HEK293T (cell line): ENCODE measurements at regions not wholly inside any gene's neighbourhood (a gene's known extent, or its start where the extent isn't known, plus 50 kb on each side); places are given as distances from the start of the nearest gene placed in this dataset.

Experiments used
- BHLHE40 ChIP-seq: fragments of 450-650 bp; IDR thresholded peaks from 2 replicates; pipeline ENCODE4 v1.6.1; 2016; ENCODE audit warnings: mild to moderate bottlenecking, moderate library complexity, borderline replicate concordance
- CTBP1 ChIP-seq: fragments of 450-650 bp; IDR thresholded peaks from 2 replicates; pipeline ENCODE4 v1.6.1; 2016; ENCODE audit warnings: borderline replicate concordance
- ELF4 ChIP-seq: fragments of 450-650 bp; IDR thresholded peaks from 2 replicates; pipeline ENCODE4 v1.6.1; 2017; ENCODE audit warnings: antibody characterized with exemption
- NFRKB ChIP-seq: fragments of 450-650 bp; IDR thresholded peaks from 2 replicates; pipeline ENCODE4 v1.6.1; 2016; ENCODE audit warnings: mild to moderate bottlenecking, moderate library complexity
- PKNOX1 ChIP-seq: fragments of 450-650 bp; IDR thresholded peaks from 2 replicates; pipeline ENCODE4 v1.6.1; 2016
- SP1 ChIP-seq: fragments of 450-650 bp; IDR thresholded peaks from 2 replicates; pipeline ENCODE4 v1.6.1; 2017
- TARDBP ChIP-seq: fragments of 450-650 bp; IDR thresholded peaks from 2 replicates; pipeline ENCODE4 v1.6.1; 2016
- ZNF384 ChIP-seq: fragments of 450-650 bp; IDR thresholded peaks from 2 replicates; pipeline ENCODE4 v1.6.1; 2016

DNA sequence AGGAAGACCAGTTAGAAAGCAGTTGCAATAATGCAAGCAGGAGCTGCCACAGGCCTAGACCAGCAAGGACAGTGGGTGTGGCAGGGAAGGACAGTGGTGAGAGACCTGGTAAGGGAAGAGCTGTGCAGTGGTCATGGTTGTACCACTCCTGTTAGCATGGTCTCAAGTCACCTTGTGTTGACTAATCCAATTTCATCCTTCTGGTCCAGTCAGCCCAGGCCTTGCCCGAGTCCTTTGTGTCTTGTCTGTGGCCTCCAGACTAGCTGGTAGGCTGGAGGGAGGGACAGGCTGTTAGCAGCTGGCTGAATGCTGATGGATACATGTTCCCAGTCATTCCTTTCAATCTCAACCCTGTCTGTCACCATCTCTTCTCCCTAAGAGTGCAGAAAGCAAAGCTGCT lies 54.1 kb upstream of the BRD7 start:
- TF ChIP-seq BHLHE40 = no peak
- TF ChIP-seq CTBP1 = no peak
- no peak for TF ChIP-seq TARDBP
- TF ChIP-seq SP1 = no peak
- no peak for TF ChIP-seq ELF4
- no peak for TF ChIP-seq ZNF384
- TF ChIP-seq NFRKB = no peak
- no peak for TF ChIP-seq PKNOX1
